Transverse colon (tissue), 3 donors: ENCODE measurements at regions not wholly inside any gene's neighbourhood (a gene's known extent, or its start where the extent isn't known, plus 50 kb on each side); places are given as distances from the start of the nearest gene placed in this dataset.

ENCODE experiments used
- EP300 ChIP-seq: sonication (generic); formaldehyde crosslinking; IDR thresholded peaks from one replicate; pipeline ENCODE4 v1.6.1; 2017; ENCODE audit warnings: antibody characterized with exemption, low read depth
- TF ChIP-seq, protein P1 (sequence below), 5 experiments: fragments of 200-600 bp in 3 of 5; fragments of 450-650 bp in 2 of 5; sonication (generic) in 3 of 5; IDR thresholded peaks; 1 replicate in 2 of 5; 2 replicates in 3 of 5; pipeline ENCODE4 v1.5.1; 2016 to 2017; ENCODE audit warnings: antibody characterized with exemption in 5 of 5, inconsistent platforms in 3 of 5, mild to moderate bottlenecking in 2 of 5, moderate library complexity in 1 of 5

DNA sequence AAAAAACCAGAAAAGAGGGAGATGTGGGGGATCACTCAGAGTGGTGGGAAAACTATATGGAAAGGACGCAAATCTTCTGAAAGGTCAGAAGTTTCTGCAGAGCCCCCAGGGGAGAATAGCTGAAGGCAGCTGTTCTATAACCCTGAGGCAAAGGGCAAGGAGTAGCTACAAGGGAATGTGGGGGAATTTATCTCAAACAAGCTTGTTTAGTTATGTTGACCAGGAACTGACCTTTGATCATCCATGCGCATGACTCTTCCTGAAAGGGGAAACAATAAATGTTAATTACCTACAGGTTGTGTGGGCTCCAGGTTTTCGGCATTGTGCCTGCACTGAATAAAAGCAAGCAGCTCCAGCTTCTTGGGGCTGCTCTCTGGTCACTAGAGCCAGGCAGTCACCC, 968.5 kb downstream of the AACS start:
- TF ChIP-seq EP300, result no peak
- TF ChIP-seq, protein P1, sequence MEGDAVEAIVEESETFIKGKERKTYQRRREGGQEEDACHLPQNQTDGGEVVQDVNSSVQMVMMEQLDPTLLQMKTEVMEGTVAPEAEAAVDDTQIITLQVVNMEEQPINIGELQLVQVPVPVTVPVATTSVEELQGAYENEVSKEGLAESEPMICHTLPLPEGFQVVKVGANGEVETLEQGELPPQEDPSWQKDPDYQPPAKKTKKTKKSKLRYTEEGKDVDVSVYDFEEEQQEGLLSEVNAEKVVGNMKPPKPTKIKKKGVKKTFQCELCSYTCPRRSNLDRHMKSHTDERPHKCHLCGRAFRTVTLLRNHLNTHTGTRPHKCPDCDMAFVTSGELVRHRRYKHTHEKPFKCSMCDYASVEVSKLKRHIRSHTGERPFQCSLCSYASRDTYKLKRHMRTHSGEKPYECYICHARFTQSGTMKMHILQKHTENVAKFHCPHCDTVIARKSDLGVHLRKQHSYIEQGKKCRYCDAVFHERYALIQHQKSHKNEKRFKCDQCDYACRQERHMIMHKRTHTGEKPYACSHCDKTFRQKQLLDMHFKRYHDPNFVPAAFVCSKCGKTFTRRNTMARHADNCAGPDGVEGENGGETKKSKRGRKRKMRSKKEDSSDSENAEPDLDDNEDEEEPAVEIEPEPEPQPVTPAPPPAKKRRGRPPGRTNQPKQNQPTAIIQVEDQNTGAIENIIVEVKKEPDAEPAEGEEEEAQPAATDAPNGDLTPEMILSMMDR (IDR thresholded peaks at IDR 0.05), result no peak
